IPS DF 6.9 (cell line): ENCODE measurements at regions not wholly inside any gene's neighbourhood (a gene's known extent, or its start where the extent isn't known, plus 50 kb on each side); places are given as distances from the start of the nearest gene placed in this dataset.

Experiments used
- DNase-seq: peaks from one replicate; pipeline ENCODE4 v3.0.0-alpha.2; 2013; ENCODE audit warnings: low read depth, low spot score
- H3K27ac ChIP-seq: one replicate; pipeline ENCODE4 v1.5.1; 2013; ENCODE audit warnings: low read length, control low read depth
- H3K27me3 ChIP-seq: 2 replicates; pipeline ENCODE4 v1.6.1; 2013; ENCODE audit warnings: mild to moderate bottlenecking, low read length; ENCODE audit not compliant: control insufficient read depth, insufficient read depth
- H3K36me3 ChIP-seq: 2 replicates; pipeline ENCODE4 v1.6.1; 2013; ENCODE audit warnings: low read length; ENCODE audit not compliant: control insufficient read depth, insufficient read depth
- H3K4me1 ChIP-seq: 2 replicates; pipeline ENCODE4 v1.6.1; 2013; ENCODE audit warnings: low read length; ENCODE audit not compliant: control insufficient read depth, insufficient read depth
- H3K4me3 ChIP-seq: 2 replicates; pipeline ENCODE4 v1.5.1; 2013; ENCODE audit warnings: mild to moderate bottlenecking, low read length
- H3K9me3 ChIP-seq: 2 replicates; pipeline ENCODE4 v1.6.1; 2013; ENCODE audit warnings: low read length, inconsistent platforms; ENCODE audit not compliant: control insufficient read depth, insufficient read depth
- WGBS: extraction: QIAGEN DNeasy Blood & Tissue Kit; methylation state at CpG from one replicate; pipeline ENCODE4 v1.1.7; 2013; ENCODE audit warnings: mixed read lengths, missing lambda C conversion rate; ENCODE audit not compliant: insufficient read length, insufficient coverage; 5-methylcytosine and 5-hydroxymethylcytosine counted together

- Histone ChIP-seq H3K4me1 (no peaks in the 10 kb centered on the region), H3K4me3 (no peak overlapping the region), H3K36me3 (no peaks in the 10 kb centered on the region), H3K27ac (no peak overlapping the region), H3K9me3 (no peaks in the 10 kb centered on the region), H3K27me3 (no peaks in the 10 kb centered on the region)
- no peak for DNase-seq
- WGBS: no CpG with 5 or more reads among the region's 7 CpGs
These were observed 611.9 kb upstream of the CCDC54 start for GRCh38 chr3:106765342-106765741.

- DNase-seq: no peak
- no peaks in the 10 kb centered on the region for H3K9me3 ChIP-seq
These were observed 608.2 kb upstream of the CCDC54 start for GRCh38 chr3:106768941-106769480.

GRCh38 chr3:106773795-106774194 lies 603.4 kb upstream of the CCDC54 start:
- WGBS: no CpG with 5 or more reads among the region's 1 CpG
- Histone ChIP-seq H3K27me3 (no peaks in the 10 kb centered on the region), H3K9me3 (no peaks in the 10 kb centered on the region), H3K27ac (no peak overlapping the region), H3K36me3 (no peaks in the 10 kb centered on the region), H3K4me3 (no peak overlapping the region), H3K4me1 (no peaks in the 10 kb centered on the region)
- DNase-seq: no peak

More at GRCh38 chr3:106768941-106769480, 608.2 kb upstream of the CCDC54 start:
- no peaks in the 10 kb centered on the region for H3K27me3 ChIP-seq
- no peak overlapping the region for H3K27ac ChIP-seq
- H3K4me3 ChIP-seq: no peak overlapping the region
- H3K36me3 ChIP-seq: no peaks in the 10 kb centered on the region
- H3K4me1 ChIP-seq: no peaks in the 10 kb centered on the region

- H3K9me3 ChIP-seq: no peaks in the 10 kb centered on the region
- no peak for DNase-seq
- no peaks in the 10 kb centered on the region for H3K27me3 ChIP-seq
- H3K27ac ChIP-seq: no peak overlapping the region
- H3K36me3 ChIP-seq: no peaks in the 10 kb centered on the region
- H3K4me3 ChIP-seq: no peak overlapping the region
- no peaks in the 10 kb centered on the region for H3K4me1 ChIP-seq
These were observed 594.0 kb upstream of the CCDC54 start for GRCh38 chr3:106783231-106783630.

GRCh38 chr3:106789276-106789675 lies 588.0 kb upstream of the CCDC54 start:
- Histone ChIP-seq H3K9me3 (no peaks in the 10 kb centered on the region), H3K4me3 (no peak overlapping the region), H3K36me3 (no peaks in the 10 kb centered on the region), H3K27ac (no peak overlapping the region), H3K27me3 (no peaks in the 10 kb centered on the region), H3K4me1 (no peaks in the 10 kb centered on the region)
- WGBS: no CpG with 5 or more reads among the region's 4 CpGs
- no peak for DNase-seq

- no peaks in the 10 kb centered on the region for H3K9me3 ChIP-seq
- H3K36me3 ChIP-seq: no peaks in the 10 kb centered on the region
- H3K27me3 ChIP-seq: no peaks in the 10 kb centered on the region
- WGBS: no CpG with 5 or more reads among the region's 1 CpG
- no peak for DNase-seq
- no peak overlapping the region for H3K27ac ChIP-seq
- no peak overlapping the region for H3K4me3 ChIP-seq
- H3K4me1 ChIP-seq: no peaks in the 10 kb centered on the region
These were observed 584.5 kb upstream of the CCDC54 start for GRCh38 chr3:106792716-106793115.

- DNase-seq: no peak
- Histone ChIP-seq H3K9me3 (no peaks in the 10 kb centered on the region), H3K36me3 (no peaks in the 10 kb centered on the region), H3K4me3 (no peak overlapping the region), H3K4me1 (no peaks in the 10 kb centered on the region), H3K27me3 (no peaks in the 10 kb centered on the region), H3K27ac (no peak overlapping the region)
- no CpG with 5 or more reads among the region's 3 CpGs for WGBS
These were observed 582.8 kb upstream of the CCDC54 start for GRCh38 chr3:106794442-106794841.

- Histone ChIP-seq H3K4me1 (no peaks in the 10 kb centered on the region), H3K27ac (no peak overlapping the region), H3K36me3 (no peaks in the 10 kb centered on the region), H3K27me3 (no peaks in the 10 kb centered on the region), H3K4me3 (no peak overlapping the region), H3K9me3 (no peaks in the 10 kb centered on the region)
- WGBS: no CpG with 5 or more reads among the region's 1 CpG
- DNase-seq: no peak
These were observed 581.7 kb upstream of the CCDC54 start for GRCh38 chr3:106795553-106795952.

GRCh38 chr3:106797461-106797860 lies 579.8 kb upstream of the CCDC54 start:
- WGBS: no CpG with 5 or more reads among the region's 2 CpGs
- Histone ChIP-seq H3K27me3 (no peaks in the 10 kb centered on the region), H3K9me3 (no peaks in the 10 kb centered on the region), H3K4me3 (no peak overlapping the region), H3K27ac (no peak overlapping the region), H3K4me1 (no peaks in the 10 kb centered on the region), H3K36me3 (no peaks in the 10 kb centered on the region)
- no peak for DNase-seq

- no peaks in the 10 kb centered on the region for H3K36me3 ChIP-seq
These were observed 571.6 kb upstream of the CCDC54 start for GRCh38 chr3:106805625-106806024.

GRCh38 chr3:106806964-106807363 lies 570.3 kb upstream of the CCDC54 start:
- H3K36me3 ChIP-seq: no peaks in the 10 kb centered on the region
- DNase-seq: no peak
- no peaks in the 10 kb centered on the region for H3K4me1 ChIP-seq
- no peaks in the 10 kb centered on the region for H3K9me3 ChIP-seq
- no peaks in the 10 kb centered on the region for H3K27me3 ChIP-seq
- no peak overlapping the region for H3K27ac ChIP-seq
- no peak overlapping the region for H3K4me3 ChIP-seq

More at GRCh38 chr3:106805625-106806024, 571.6 kb upstream of the CCDC54 start:
- no peak overlapping the region for H3K27ac ChIP-seq
- no peak overlapping the region for H3K4me3 ChIP-seq
- no peak for DNase-seq
- no CpG with 5 or more reads among the region's 1 CpG for WGBS
- no peaks in the 10 kb centered on the region for H3K27me3 ChIP-seq
- H3K9me3 ChIP-seq: no peaks in the 10 kb centered on the region
- H3K4me1 ChIP-seq: no peaks in the 10 kb centered on the region
